ENCODE measurements at regions not wholly inside any gene's neighbourhood (a gene's known extent, or its start where the extent isn't known, plus 50 kb on each side); places are given as distances from the start of the nearest gene placed in this dataset.

DNA sequence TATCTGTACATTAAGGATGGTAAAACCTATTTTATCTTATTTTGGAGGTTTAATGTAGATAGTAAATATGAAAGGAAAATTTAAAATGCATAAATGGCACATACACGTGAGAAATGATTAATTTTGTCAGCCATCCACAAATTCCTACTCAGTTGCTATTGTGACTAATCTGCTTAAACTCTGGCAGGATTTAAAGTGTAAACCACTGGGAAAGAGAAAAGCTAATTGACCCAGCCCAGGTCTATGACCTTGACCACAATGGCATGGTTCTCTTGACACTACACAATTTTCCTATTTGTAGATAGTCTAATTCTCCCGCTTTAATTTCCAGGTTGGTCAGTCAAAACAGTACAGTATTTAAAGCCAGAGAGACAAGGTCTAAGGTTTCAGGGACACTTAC lies 459.0 kb upstream of the KLF4 start:
- Histone ChIP-seq H4K20me1 (ENCODE audit: control insufficient read depth, extremely low read depth, insufficient read depth, low read length) (no peaks in the 10 kb centered on the region), H2AFZ (ENCODE audit: control insufficient read depth, low read length) (no peak overlapping the region), H3K9me1 (ENCODE audit: control insufficient read depth, extremely low read depth, insufficient read depth, low read length) (no peaks in the 10 kb centered on the region), H3K9me3 (ENCODE audit: control insufficient read depth, low read depth, low read length) (no peaks in the 10 kb centered on the region), H3K27ac (ENCODE audit: control insufficient read depth, insufficient read depth, low read length) (no peak overlapping the region), H3K36me3 (ENCODE audit: control insufficient read depth in 2 of 2, extremely low read depth in 1 of 2, insufficient read depth in 2 of 2, low read length in 2 of 2) (no peaks in the 10 kb centered on the region), H3K4me1 (ENCODE audit: control insufficient read depth, extremely low read depth, insufficient read depth, low read length) (no peaks in the 10 kb centered on the region), H3K27me3 (ENCODE audit: control insufficient read depth, extremely low read depth, insufficient read depth, low read length) (no peaks in the 10 kb centered on the region), H3K4me2 (ENCODE audit: control insufficient read depth, extremely low read depth, insufficient read depth, low read depth, low read length) (no peak overlapping the region), H3K79me2 (ENCODE audit: control insufficient read depth, insufficient read depth, low read length) (no peaks in the 10 kb centered on the region), H3K4me3 (ENCODE audit: control insufficient read depth in 2 of 3, extremely low read depth in 1 of 3, insufficient read depth in 2 of 3, low read depth in 1 of 3, low read length in 3 of 3) (no peak overlapping the region), H3K9ac (ENCODE audit: control insufficient read depth, extremely low read depth, insufficient read depth, low read length) (no peak overlapping the region)
- DNase-seq (ENCODE audit: low read depth, low spot score) (no peak), FAIRE-seq (peak; percentile 5)
- TF ChIP-seq, protein P1, sequence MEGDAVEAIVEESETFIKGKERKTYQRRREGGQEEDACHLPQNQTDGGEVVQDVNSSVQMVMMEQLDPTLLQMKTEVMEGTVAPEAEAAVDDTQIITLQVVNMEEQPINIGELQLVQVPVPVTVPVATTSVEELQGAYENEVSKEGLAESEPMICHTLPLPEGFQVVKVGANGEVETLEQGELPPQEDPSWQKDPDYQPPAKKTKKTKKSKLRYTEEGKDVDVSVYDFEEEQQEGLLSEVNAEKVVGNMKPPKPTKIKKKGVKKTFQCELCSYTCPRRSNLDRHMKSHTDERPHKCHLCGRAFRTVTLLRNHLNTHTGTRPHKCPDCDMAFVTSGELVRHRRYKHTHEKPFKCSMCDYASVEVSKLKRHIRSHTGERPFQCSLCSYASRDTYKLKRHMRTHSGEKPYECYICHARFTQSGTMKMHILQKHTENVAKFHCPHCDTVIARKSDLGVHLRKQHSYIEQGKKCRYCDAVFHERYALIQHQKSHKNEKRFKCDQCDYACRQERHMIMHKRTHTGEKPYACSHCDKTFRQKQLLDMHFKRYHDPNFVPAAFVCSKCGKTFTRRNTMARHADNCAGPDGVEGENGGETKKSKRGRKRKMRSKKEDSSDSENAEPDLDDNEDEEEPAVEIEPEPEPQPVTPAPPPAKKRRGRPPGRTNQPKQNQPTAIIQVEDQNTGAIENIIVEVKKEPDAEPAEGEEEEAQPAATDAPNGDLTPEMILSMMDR (optimal IDR thresholded peaks at IDR 0.05 in 1 of 3, IDR thresholded peaks at IDR 0.05 in 1 of 3, conservative IDR thresholded peaks at IDR 0.05 in 1 of 3; ENCODE audit: extremely low read depth in 1 of 3, insufficient read depth in 2 of 3, low read length in 3 of 3): no peak
- TF ChIP-seq EZH2 (IDR thresholded peaks at IDR 0.05; ENCODE audit: low read length): no peak
- dilution Hi-C loops (cut with MboI; ENCODE audit: extremely low pct_ligation_motif_present, low sequenced_read_pairs): no loop called here

DNA sequence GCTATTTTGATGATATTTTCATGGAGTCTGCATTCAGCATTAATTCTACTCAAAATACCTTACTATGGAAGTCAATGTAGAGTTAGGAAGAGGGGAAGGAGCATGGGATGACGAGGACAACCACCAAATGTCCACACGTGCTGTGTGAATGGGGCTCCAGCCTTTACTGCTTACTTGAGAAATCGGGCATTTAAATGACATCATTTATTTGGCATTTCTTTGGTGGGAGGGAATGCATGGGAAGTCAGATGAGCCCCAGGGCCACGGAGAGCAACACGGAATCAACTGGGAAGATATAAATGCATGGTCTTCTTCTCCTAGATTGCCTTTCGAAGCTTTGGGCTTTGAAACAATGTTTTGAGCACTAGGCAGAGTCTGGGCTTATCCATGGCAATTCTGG lies 458.5 kb upstream of the KLF4 start:
- Histone ChIP-seq H3K4me3 (ENCODE audit: control insufficient read depth in 2 of 3, extremely low read depth in 1 of 3, insufficient read depth in 2 of 3, low read depth in 1 of 3, low read length in 3 of 3) (no peak overlapping the region), H3K36me3 (ENCODE audit: control insufficient read depth in 2 of 2, extremely low read depth in 1 of 2, insufficient read depth in 2 of 2, low read length in 2 of 2) (no peaks in the 10 kb centered on the region), H3K27me3 (ENCODE audit: control insufficient read depth, extremely low read depth, insufficient read depth, low read length) (no peaks in the 10 kb centered on the region), H3K4me1 (ENCODE audit: control insufficient read depth, extremely low read depth, insufficient read depth, low read length) (no peaks in the 10 kb centered on the region), H3K9me3 (ENCODE audit: control insufficient read depth, low read depth, low read length) (no peaks in the 10 kb centered on the region), H4K20me1 (ENCODE audit: control insufficient read depth, extremely low read depth, insufficient read depth, low read length) (no peaks in the 10 kb centered on the region), H3K4me2 (ENCODE audit: control insufficient read depth, extremely low read depth, insufficient read depth, low read depth, low read length) (no peak overlapping the region), H3K9me1 (ENCODE audit: control insufficient read depth, extremely low read depth, insufficient read depth, low read length) (no peaks in the 10 kb centered on the region), H2AFZ (ENCODE audit: control insufficient read depth, low read length) (no peak overlapping the region), H3K9ac (ENCODE audit: control insufficient read depth, extremely low read depth, insufficient read depth, low read length) (no peak overlapping the region), H3K27ac (ENCODE audit: control insufficient read depth, insufficient read depth, low read length) (no peak overlapping the region), H3K79me2 (ENCODE audit: control insufficient read depth, insufficient read depth, low read length) (no peaks in the 10 kb centered on the region)
- DNase-seq (ENCODE audit: low read depth, low spot score) (no peak), FAIRE-seq (no peak)
- dilution Hi-C loops (cut with MboI; ENCODE audit: extremely low pct_ligation_motif_present, low sequenced_read_pairs): no loop called here
- TF ChIP-seq, protein P1 (optimal IDR thresholded peaks at IDR 0.05 in 1 of 3, IDR thresholded peaks at IDR 0.05 in 1 of 3, conservative IDR thresholded peaks at IDR 0.05 in 1 of 3; ENCODE audit: extremely low read depth in 1 of 3, insufficient read depth in 2 of 3, low read length in 3 of 3): no peak
- TF ChIP-seq EZH2 (IDR thresholded peaks at IDR 0.05; ENCODE audit: low read length): no peak

Data from keratinocyte (primary cell).